Ishikawa (cell line): ENCODE measurements at regions not wholly inside any gene's neighbourhood (a gene's known extent, or its start where the extent isn't known, plus 50 kb on each side); places are given as distances from the start of the nearest gene placed in this dataset.

Source experiments
- CEBPB ChIP-seq: IDR thresholded peaks from 2 replicates; pipeline ENCODE4 v1.6.1; 2012
- CREB1 ChIP-seq: IDR thresholded peaks from 2 replicates; pipeline ENCODE4 v1.6.1; 2012; ENCODE audit warnings: low read depth
- EGR1 ChIP-seq: IDR thresholded peaks from 2 replicates; pipeline ENCODE4 v1.6.1; 2012
- EP300 ChIP-seq: IDR thresholded peaks from 2 replicates; pipeline ENCODE4 v1.6.1; 2012; ENCODE audit warnings: borderline replicate concordance
- FOXM1 ChIP-seq: IDR thresholded peaks from 2 replicates; pipeline ENCODE4 v1.6.1; 2012; ENCODE audit warnings: low read depth, borderline replicate concordance
- NFIC ChIP-seq: IDR thresholded peaks from 2 replicates; pipeline ENCODE4 v1.6.1; 2012
- RAD21 ChIP-seq: IDR thresholded peaks from 2 replicates; pipeline ENCODE4 v1.6.1; 2012; ENCODE audit warnings: low read depth
- TAF1 ChIP-seq: IDR thresholded peaks from 2 replicates; pipeline ENCODE4 v1.6.1; 2012; ENCODE audit warnings: low read depth, mild to moderate bottlenecking
- TCF12 ChIP-seq: IDR thresholded peaks from 2 replicates; pipeline ENCODE4 v1.6.1; 2012; ENCODE audit warnings: low read depth
- TEAD4 ChIP-seq: IDR thresholded peaks from 2 replicates; pipeline ENCODE4 v1.6.1; 2012
- YY1 ChIP-seq: IDR thresholded peaks from 2 replicates; pipeline ENCODE4 v1.6.1; 2012; ENCODE audit warnings: low read depth
- ZBTB7A ChIP-seq: IDR thresholded peaks from 2 replicates; pipeline ENCODE4 v1.6.1; 2012; ENCODE audit warnings: low read depth
- TF ChIP-seq, protein P1 (sequence below): IDR thresholded peaks from 2 replicates; pipeline ENCODE4 v1.6.1; 2012; ENCODE audit warnings: low read depth, mild to moderate bottlenecking
- TF ChIP-seq, protein P2 (sequence below): IDR thresholded peaks from 2 replicates; pipeline ENCODE4 v1.6.1; 2012
- TF ChIP-seq, protein P3 (sequence below): IDR thresholded peaks from 2 replicates; pipeline ENCODE4 v1.6.1; 2012

DNA sequence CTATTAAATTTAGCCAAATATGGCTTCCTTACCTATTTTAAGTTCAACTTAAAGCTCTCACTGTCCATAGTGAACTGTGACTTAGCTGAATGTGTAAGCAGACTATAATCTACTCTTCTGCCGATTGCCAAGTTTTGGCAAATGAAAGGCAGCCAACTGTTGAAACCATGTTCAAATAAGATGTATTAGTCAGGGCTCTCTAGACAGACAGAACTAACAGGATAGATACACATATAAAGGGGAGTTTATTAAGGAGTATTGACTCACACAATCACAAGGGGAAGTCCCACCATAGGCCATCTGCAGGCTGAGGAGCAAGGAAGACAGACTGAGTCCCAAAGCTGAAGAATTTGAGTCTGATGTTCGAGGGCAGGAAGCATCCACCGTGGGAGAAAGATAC is 837.7 kb upstream of the AUTS2 start:
- TF ChIP-seq YY1: no peak
- TF ChIP-seq FOXM1: no peak
- TF ChIP-seq, protein P1, sequence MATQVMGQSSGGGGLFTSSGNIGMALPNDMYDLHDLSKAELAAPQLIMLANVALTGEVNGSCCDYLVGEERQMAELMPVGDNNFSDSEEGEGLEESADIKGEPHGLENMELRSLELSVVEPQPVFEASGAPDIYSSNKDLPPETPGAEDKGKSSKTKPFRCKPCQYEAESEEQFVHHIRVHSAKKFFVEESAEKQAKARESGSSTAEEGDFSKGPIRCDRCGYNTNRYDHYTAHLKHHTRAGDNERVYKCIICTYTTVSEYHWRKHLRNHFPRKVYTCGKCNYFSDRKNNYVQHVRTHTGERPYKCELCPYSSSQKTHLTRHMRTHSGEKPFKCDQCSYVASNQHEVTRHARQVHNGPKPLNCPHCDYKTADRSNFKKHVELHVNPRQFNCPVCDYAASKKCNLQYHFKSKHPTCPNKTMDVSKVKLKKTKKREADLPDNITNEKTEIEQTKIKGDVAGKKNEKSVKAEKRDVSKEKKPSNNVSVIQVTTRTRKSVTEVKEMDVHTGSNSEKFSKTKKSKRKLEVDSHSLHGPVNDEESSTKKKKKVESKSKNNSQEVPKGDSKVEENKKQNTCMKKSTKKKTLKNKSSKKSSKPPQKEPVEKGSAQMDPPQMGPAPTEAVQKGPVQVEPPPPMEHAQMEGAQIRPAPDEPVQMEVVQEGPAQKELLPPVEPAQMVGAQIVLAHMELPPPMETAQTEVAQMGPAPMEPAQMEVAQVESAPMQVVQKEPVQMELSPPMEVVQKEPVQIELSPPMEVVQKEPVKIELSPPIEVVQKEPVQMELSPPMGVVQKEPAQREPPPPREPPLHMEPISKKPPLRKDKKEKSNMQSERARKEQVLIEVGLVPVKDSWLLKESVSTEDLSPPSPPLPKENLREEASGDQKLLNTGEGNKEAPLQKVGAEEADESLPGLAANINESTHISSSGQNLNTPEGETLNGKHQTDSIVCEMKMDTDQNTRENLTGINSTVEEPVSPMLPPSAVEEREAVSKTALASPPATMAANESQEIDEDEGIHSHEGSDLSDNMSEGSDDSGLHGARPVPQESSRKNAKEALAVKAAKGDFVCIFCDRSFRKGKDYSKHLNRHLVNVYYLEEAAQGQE: no peak
- TF ChIP-seq NFIC: no peak
- TF ChIP-seq, protein P2, sequence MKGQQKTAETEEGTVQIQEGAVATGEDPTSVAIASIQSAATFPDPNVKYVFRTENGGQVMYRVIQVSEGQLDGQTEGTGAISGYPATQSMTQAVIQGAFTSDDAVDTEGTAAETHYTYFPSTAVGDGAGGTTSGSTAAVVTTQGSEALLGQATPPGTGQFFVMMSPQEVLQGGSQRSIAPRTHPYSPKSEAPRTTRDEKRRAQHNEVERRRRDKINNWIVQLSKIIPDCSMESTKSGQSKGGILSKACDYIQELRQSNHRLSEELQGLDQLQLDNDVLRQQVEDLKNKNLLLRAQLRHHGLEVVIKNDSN: no peak
- TF ChIP-seq, protein P3, sequence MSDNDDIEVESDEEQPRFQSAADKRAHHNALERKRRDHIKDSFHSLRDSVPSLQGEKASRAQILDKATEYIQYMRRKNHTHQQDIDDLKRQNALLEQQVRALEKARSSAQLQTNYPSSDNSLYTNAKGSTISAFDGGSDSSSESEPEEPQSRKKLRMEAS: no peak
- no peak for TF ChIP-seq ZBTB7A
- no peak for TF ChIP-seq TAF1
- TF ChIP-seq CEBPB: no peak
- no peak for TF ChIP-seq EGR1
- no peak for TF ChIP-seq TEAD4
- TF ChIP-seq TCF12: no peak
- TF ChIP-seq RAD21: no peak
- no peak for TF ChIP-seq CREB1
- no peak for TF ChIP-seq EP300

DNA sequence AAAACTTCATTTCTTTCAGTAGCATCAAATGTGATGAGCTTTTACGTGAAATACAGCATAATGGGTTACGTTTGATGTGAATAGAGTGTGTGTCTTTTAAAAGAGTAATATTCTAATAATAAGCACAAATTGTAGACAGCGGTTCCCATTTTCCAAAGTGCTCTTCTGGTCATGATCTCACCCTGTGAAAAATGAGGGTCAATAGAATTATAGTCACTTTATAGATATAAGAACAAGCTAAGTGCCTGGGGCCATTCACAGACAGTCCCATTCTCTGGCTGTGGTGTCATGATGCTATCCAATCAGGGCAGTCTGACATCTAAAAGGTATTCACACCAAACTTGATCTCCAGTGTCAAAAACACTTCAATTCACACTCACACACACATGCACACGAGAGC is 830.8 kb upstream of the AUTS2 start:
- TF ChIP-seq YY1: no peak
- TF ChIP-seq TEAD4: no peak
- TF ChIP-seq EP300: no peak
- TF ChIP-seq, protein P1: no peak
- TF ChIP-seq EGR1: no peak
- no peak for TF ChIP-seq ZBTB7A
- TF ChIP-seq CEBPB: no peak
- TF ChIP-seq, protein P2: no peak
- no peak for TF ChIP-seq TAF1
- TF ChIP-seq RAD21: no peak
- TF ChIP-seq CREB1: no peak
- no peak for TF ChIP-seq TCF12
- TF ChIP-seq, protein P3: no peak
- TF ChIP-seq NFIC: no peak

DNA sequence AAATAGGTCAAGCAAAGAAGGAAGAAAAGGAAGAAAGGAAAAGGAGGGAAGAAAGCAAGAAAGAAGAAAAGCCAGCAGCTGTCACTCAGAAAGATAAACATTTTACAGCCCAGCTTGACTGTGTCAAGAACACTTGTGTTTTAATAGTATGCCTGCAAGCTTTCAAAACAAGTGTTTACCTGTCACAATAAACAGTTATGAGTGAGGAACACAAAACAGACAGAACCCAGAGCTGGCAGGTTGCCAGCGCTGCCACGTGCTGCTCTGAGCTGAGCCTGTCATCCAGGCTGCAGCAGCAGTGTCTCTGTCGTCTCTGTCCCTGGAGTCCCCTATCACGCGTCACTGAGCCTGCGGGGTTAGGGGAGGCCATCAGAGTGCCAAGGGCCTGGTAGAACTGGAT is 827.6 kb upstream of the AUTS2 start:
- TF ChIP-seq EP300: no peak

DNA sequence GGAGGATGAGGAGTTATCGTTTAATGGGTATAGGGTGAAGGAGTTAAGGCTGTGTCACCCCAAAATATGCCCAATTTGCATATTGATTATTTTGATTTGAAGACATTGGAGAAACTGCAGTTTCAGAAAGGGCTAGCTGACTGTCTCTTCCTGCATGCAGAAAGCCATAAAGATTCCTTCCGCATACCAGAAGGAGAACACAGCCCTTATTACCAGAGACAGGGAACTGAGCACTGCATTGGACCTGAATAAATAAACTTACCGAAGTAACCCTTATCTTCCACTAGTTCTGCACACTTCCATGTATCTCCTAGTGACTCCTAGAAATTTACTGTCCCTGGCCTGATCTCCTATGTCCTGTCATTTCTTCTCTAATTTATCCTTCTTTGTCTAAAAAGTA is 821.9 kb upstream of the AUTS2 start:
- TF ChIP-seq NFIC: no peak
- TF ChIP-seq TCF12: no peak
- TF ChIP-seq, protein P2: no peak

DNA sequence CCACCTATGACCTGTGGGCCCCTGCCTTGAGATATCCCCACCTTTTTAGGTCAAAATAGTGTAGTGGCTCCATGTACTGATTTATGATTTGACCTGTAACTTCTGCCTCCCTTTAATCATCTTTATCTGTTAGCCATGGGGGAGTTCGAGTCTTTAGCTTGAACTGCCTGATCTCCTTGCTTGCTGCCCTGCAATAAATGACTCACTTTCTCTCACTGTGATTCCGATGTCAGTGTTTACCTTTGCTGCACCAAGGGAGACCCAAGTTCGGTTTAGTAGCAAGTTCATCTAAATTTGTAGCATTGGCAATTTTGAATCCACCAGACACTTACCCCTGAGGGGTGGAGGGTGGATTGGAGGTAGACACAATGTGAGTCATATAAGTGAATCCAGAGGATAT is 814.6 kb upstream of the AUTS2 start:
- TF ChIP-seq ZBTB7A (no peak), TAF1 (no peak), EP300 (no peak), CREB1 (no peak), TEAD4 (no peak), NFIC (no peak), TCF12 (no peak), FOXM1 (no peak)
- TF ChIP-seq, protein P3: no peak
- TF ChIP-seq, protein P1: no peak
- TF ChIP-seq, protein P2: no peak
